DND-41 (cell line): ENCODE measurements at regions not wholly inside any gene's neighbourhood (a gene's known extent, or its start where the extent isn't known, plus 50 kb on each side); places are given as distances from the start of the nearest gene placed in this dataset.
"Not testable (repeated sequence)": the region's sequence is repeated elsewhere in the genome, so short reads cannot be mapped to it uniquely, and the experiment has no call there.

Experiments
- ATAC-seq: fragments of 200-7000 bp; cut with Tn5 transposase; 3 replicates; pipeline ENCODE4 v1.9.1; 2021; ENCODE audit warnings: low read depth; ENCODE audit not compliant: insufficient read depth
- DNase-seq: peaks from one replicate; pipeline ENCODE4 v3.0.0-alpha.2; 2020
- H2AFZ ChIP-seq: 2 replicates; pipeline ENCODE4 v1.6.0; 2012; ENCODE audit warnings: low read depth, low read length
- H3K27ac ChIP-seq: 2 replicates; pipeline ENCODE4 v1.5.1; 2012; ENCODE audit warnings: low read length, inconsistent platforms
- H3K27me3 ChIP-seq: fragments of 200-600 bp; sonication (generic); 2 replicates; pipeline ENCODE4 v1.6.0; 2012; ENCODE audit warnings: low read length, mild to moderate bottlenecking, inconsistent platforms; ENCODE audit not compliant: insufficient read depth, poor library complexity
- H3K36me3 ChIP-seq: 2 replicates; pipeline ENCODE4 v1.5.1; 2012; ENCODE audit warnings: low read length, inconsistent platforms; ENCODE audit not compliant: insufficient read depth
- H3K4me1 ChIP-seq: 2 replicates; pipeline ENCODE4 v1.5.1; 2012; ENCODE audit warnings: mild to moderate bottlenecking, low read length; ENCODE audit not compliant: insufficient read depth
- H3K4me2 ChIP-seq: 2 replicates; pipeline ENCODE4 v1.6.0; 2012; ENCODE audit warnings: mild to moderate bottlenecking, moderate library complexity, low read length, inconsistent platforms; ENCODE audit not compliant: insufficient read depth
- H3K4me3 ChIP-seq, 2 experiments: fragments of 200-600 bp in 1 of 2; shearing (Covaris generic) in 1 of 2; 2 replicates each; pipeline ENCODE4 v1.5.1; 2012 to 2016; ENCODE audit warnings: inconsistent platforms in 2 of 2, low read length in 2 of 2, mild to moderate bottlenecking in 2 of 2, low read depth in 1 of 2, moderate library complexity in 1 of 2
- H3K79me2 ChIP-seq: 2 replicates; pipeline ENCODE4 v1.6.0; 2012; ENCODE audit warnings: low read length, inconsistent platforms; ENCODE audit not compliant: insufficient read depth
- H3K9ac ChIP-seq: 2 replicates; pipeline ENCODE4 v1.6.0; 2012; ENCODE audit warnings: low read depth, mild to moderate bottlenecking, inconsistent platforms, low read length, moderate library complexity
- H3K9me3 ChIP-seq: 2 replicates; pipeline ENCODE4 v1.5.1; 2012; ENCODE audit warnings: low read length, moderate library complexity, mild to moderate bottlenecking, inconsistent platforms; ENCODE audit not compliant: insufficient read depth, severe bottlenecking
- H4K20me1 ChIP-seq: 2 replicates; pipeline ENCODE4 v1.6.0; 2012; ENCODE audit warnings: low read length; ENCODE audit not compliant: insufficient read depth
- CTCF ChIP-seq: IDR thresholded peaks from 2 replicates; pipeline ENCODE4 v1.5.1; 2012; ENCODE audit warnings: borderline replicate concordance, low read length, moderate library complexity, mild to moderate bottlenecking; ENCODE audit not compliant: poor library complexity, severe bottlenecking; ENCODE audit errors: extremely low read depth
- EZH2 ChIP-seq: IDR thresholded peaks from 3 replicates; pipeline ENCODE4 v1.6.1; 2012; ENCODE audit warnings: borderline replicate concordance, low read depth, mild to moderate bottlenecking, moderate library complexity, low read length, inconsistent platforms; ENCODE audit not compliant: severe bottlenecking

DNA sequence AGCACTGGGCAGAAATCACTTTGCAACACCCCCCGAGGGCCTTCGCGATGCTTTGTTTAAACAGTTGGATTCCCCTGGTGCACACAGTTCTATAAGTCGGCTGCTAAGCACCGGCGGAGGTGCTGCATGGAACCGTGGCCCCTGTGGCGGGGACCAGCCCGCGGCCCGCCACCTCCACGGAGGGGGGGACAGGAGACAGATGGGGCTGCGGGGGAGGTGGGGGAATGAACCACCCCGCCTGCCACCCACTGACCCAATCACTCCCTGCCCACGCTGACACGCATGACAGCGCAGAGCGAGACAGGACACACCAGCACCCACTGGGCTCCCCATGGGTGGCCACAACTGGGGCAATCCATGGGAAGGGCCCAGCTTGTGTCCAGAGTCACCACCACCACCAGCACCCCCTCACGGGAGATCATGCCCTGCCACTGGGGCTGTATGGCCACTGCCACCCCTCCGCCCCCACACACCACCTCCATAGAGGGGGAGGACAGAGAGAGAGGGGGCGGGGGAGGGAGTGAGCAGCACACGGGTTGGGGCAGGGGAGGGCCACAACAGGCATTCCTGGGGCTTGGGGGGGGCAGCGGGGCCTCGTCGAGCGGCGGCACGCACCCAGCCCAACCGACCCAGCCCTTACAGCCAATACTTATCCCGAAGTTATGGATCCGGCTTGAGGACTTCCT, 118.3 kb upstream of the ANKRD30BL start:
- Histone ChIP-seq H2AFZ (no peak overlapping the region), H3K36me3 (no peaks in the 10 kb centered on the region)
- no peak for ATAC-seq

GRCh38 chr2:132280912-132281311, 119.2 kb upstream of the ANKRD30BL start:
- ATAC-seq: no peak
- no peak for DNase-seq
- no peak for TF ChIP-seq CTCF
- TF ChIP-seq EZH2: no peak
- H3K27ac ChIP-seq: no peak overlapping the region
- H3K4me1 ChIP-seq: no peaks in the 10 kb centered on the region
- H3K27me3 ChIP-seq: no peaks in the 10 kb centered on the region
- H3K79me2 ChIP-seq: no peaks in the 10 kb centered on the region
- H3K9me3 ChIP-seq: no peaks in the 10 kb centered on the region
- H4K20me1 ChIP-seq: no peaks in the 10 kb centered on the region
- H2AFZ ChIP-seq: no peak overlapping the region
- H3K4me3 ChIP-seq: no peak overlapping the region
- no peak overlapping the region for H3K4me2 ChIP-seq
- no peak overlapping the region for H3K9ac ChIP-seq
- H3K36me3 ChIP-seq: no peaks in the 10 kb centered on the region

More for the DNA sequence above, 118.3 kb upstream of the ANKRD30BL start:
- TF ChIP-seq EZH2 (no peak), CTCF (no peak)
- H3K27ac ChIP-seq: no peak overlapping the region
- H4K20me1 ChIP-seq: no peaks in the 10 kb centered on the region
- H3K4me2 ChIP-seq: no peak overlapping the region
- H3K4me1 ChIP-seq: no peaks in the 10 kb centered on the region
- H3K9ac ChIP-seq: no peak overlapping the region
- no peaks in the 10 kb centered on the region for H3K9me3 ChIP-seq
- DNase-seq: no peak
- no peaks in the 10 kb centered on the region for H3K27me3 ChIP-seq
- no peak overlapping the region for H3K4me3 ChIP-seq
- H3K79me2 ChIP-seq: no peaks in the 10 kb centered on the region

GRCh38 chr2:132282104-132282503, 120.4 kb upstream of the ANKRD30BL start:
- ATAC-seq, H2AFZ ChIP-seq, H3K27ac ChIP-seq, H3K4me2 ChIP-seq, H3K4me3 ChIP-seq, H3K27me3 ChIP-seq, DNase-seq, H3K79me2 ChIP-seq, H4K20me1 ChIP-seq, H3K9ac ChIP-seq, H3K36me3 ChIP-seq, H3K4me1 ChIP-seq, H3K9me3 ChIP-seq: not testable (repeated sequence)

DNA sequence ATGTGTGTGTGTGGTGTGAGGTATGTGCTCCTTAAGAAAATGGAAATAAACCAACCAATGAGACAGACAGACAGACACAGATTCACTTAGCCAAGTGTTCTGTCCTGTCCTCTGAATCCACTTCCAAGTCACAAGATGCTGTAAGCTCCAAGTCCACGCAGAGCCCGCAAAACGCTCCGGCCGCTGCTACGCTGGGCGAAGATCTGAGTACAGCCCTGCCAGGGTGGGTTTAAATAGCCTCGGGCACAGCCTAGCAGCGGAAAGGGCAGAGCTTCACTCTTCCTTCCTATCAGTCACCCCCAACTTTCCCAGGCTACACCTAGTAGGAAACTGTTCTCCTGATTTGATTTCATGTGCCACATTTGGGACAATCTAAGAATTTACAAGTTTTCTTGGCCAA, 121.2 kb upstream of the ANKRD30BL start:
- H2AFZ ChIP-seq: no peak overlapping the region
- no peak for ATAC-seq
- no peak for DNase-seq
- no peak overlapping the region for H3K9ac ChIP-seq
- no peak overlapping the region for H3K4me3 ChIP-seq
- H3K79me2 ChIP-seq: no peaks in the 10 kb centered on the region
- H3K4me2 ChIP-seq: no peak overlapping the region
- H3K27ac ChIP-seq: no peak overlapping the region
- TF ChIP-seq CTCF: no peak
- TF ChIP-seq EZH2: no peak
- no peaks in the 10 kb centered on the region for H4K20me1 ChIP-seq
- no peaks in the 10 kb centered on the region for H3K36me3 ChIP-seq
- no peaks in the 10 kb centered on the region for H3K9me3 ChIP-seq
- H3K27me3 ChIP-seq: no peaks in the 10 kb centered on the region
- no peaks in the 10 kb centered on the region for H3K4me1 ChIP-seq

DNA sequence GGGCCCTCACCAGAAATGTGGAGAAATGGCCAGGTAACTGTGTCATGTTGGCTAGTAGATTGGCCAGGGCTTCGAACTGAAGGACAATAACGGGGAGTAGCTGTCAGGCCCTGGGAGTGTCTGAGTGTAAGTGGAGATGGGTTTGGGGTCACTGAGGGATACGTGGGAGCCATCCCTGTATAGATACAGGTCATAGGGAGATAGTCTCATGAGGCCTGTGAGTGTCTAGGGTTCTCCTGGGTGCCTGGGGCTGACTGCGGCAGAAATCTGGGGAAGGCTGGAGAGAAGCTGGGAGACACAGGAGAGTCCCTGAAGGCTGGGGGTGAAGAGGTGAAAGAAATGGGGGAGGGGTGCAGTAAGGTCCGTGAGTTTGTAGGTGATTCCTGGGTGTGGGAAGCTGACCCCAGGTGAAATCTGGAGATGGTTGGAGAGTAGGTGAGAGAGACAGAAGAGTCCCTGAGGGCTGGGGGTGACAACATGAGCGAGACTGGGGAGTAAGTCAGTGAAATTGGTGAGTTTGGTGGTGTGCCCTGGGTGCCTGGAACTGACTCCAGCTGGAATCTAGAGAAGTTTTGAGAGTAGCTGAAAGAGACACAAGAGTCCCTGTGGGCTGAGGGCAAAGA, 124.6 kb upstream of the ANKRD30BL start:
- not testable (repeated sequence) for H3K4me1 ChIP-seq, H3K27ac ChIP-seq, H3K79me2 ChIP-seq, H3K4me3 ChIP-seq, DNase-seq, H3K27me3 ChIP-seq, H3K36me3 ChIP-seq, ATAC-seq, H3K9me3 ChIP-seq, H4K20me1 ChIP-seq, H3K4me2 ChIP-seq, H3K9ac ChIP-seq, H2AFZ ChIP-seq

- not testable (repeated sequence) for H3K27me3 ChIP-seq, H3K27ac ChIP-seq, H3K4me3 ChIP-seq, H3K9me3 ChIP-seq, H3K9ac ChIP-seq, H2AFZ ChIP-seq, ATAC-seq, H4K20me1 ChIP-seq, H3K4me1 ChIP-seq, H3K36me3 ChIP-seq, H3K79me2 ChIP-seq, DNase-seq, H3K4me2 ChIP-seq
These were observed 126.2 kb upstream of the ANKRD30BL start for GRCh38 chr2:132287910-132288309.
